Tibial artery (tissue), 4 donors: ENCODE measurements at regions not wholly inside any gene's neighbourhood (a gene's known extent, or its start where the extent isn't known, plus 50 kb on each side); places are given as distances from the start of the nearest gene placed in this dataset.
"Not testable (repeated sequence)": the region's sequence is repeated elsewhere in the genome, so short reads cannot be mapped to it uniquely, and the experiment has no call there.

Experiments
- DNase-seq, 2 donors: peaks; one replicate each; pipeline ENCODE4 v3.0.0-alpha.2; 2019
- H3K27ac ChIP-seq, 2 donors: fragments of 200-600 bp; sonication (generic) in 1 of 2; 1 replicate in 1 of 2; 2 replicates in 1 of 2; pipeline ENCODE4 v1.5.1; 2018 to 2019; ENCODE audit warnings: mild to moderate bottlenecking in 1 of 2
- H3K27me3 ChIP-seq, 2 donors: fragments of 200-600 bp; sonication (generic) in 1 of 2; one replicate each; pipeline versions ENCODE4 v1.5.1 to v1.6.0; 2016 to 2019
- H3K36me3 ChIP-seq, 3 donors: fragments of 200-600 bp; sonication (generic) in 2 of 3; one replicate each; pipeline ENCODE4 v1.5.1; 2016 to 2019; ENCODE audit warnings: mild to moderate bottlenecking in 2 of 3
- H3K4me1 ChIP-seq, 4 donors: fragments of 200-600 bp; sonication (generic) in 2 of 4; 1 replicate in 3 of 4; 2 replicates in 1 of 4; pipeline ENCODE4 v1.5.1; 2016 to 2019
- H3K4me3 ChIP-seq, 2 donors: fragments of 200-600 bp; sonication (generic) in 1 of 2; 1 replicate in 1 of 2; 2 replicates in 1 of 2; pipeline ENCODE4 v1.5.1; 2018 to 2019; ENCODE audit warnings: mild to moderate bottlenecking in 2 of 2
- H3K9me3 ChIP-seq, 3 donors: fragments of 200-600 bp; sonication (generic) in 1 of 3; one replicate each; pipeline ENCODE4 v1.5.1; 2016 to 2019
- CTCF ChIP-seq, 2 experiments: fragments of 200-600 bp in 1 of 2; fragments of 450-650 bp in 1 of 2; IDR thresholded peaks; one replicate each; pipeline ENCODE4 v1.5.1; 2017 to 2019; ENCODE audit warnings: antibody characterized with exemption in 2 of 2, mild to moderate bottlenecking in 1 of 2, moderate library complexity in 1 of 2
- intact Hi-C: fragments of 100-400 bp; cut with DNase I; formaldehyde crosslinking; loops from one replicate; pipeline ENCODE4 v1.15.0; 2023; ENCODE audit warnings: low total_unique reads

- H3K36me3 ChIP-seq = no peaks in the 10 kb centered on the region
Measured at GRCh38 chr16:17917316-17918019, 419.1 kb downstream of the NPIPA8 start.

GRCh38 chr16:17915791-17916190 lies 420.7 kb downstream of the NPIPA8 start:
- Histone ChIP-seq H3K27me3 (no peaks in the 10 kb centered on the region), H3K27ac (no peak overlapping the region), H3K36me3 (no peaks in the 10 kb centered on the region), H3K4me3 (no peak overlapping the region), H3K4me1 (no peaks in the 10 kb centered on the region), H3K9me3 (peaks cover 0 to 10% (median 7%) of the 10 kb centered on the region in 3 donors)
- no peak for DNase-seq
- intact Hi-C loops = no loop called here
- no peak for TF ChIP-seq CTCF (IDR thresholded peaks at IDR 0.05)

More at GRCh38 chr16:17917316-17918019, 419.1 kb downstream of the NPIPA8 start:
- Histone ChIP-seq H3K27ac (no peak overlapping the region), H3K4me3 (no peak overlapping the region), H3K9me3 (peaks cover 0 to 10% (median 7%) of the 10 kb centered on the region in 3 donors), H3K4me1 (no peaks in the 10 kb centered on the region), H3K27me3 (no peaks in the 10 kb centered on the region)
- no peak for DNase-seq
- no peak for TF ChIP-seq CTCF (IDR thresholded peaks at IDR 0.05)
- intact Hi-C loops = no loop called here

GRCh38 chr16:17914168-17914567 lies 422.4 kb downstream of the NPIPA8 start:
- H3K36me3 ChIP-seq = no peaks in the 10 kb centered on the region
- no peaks in the 10 kb centered on the region for H3K27me3 ChIP-seq
- no peaks in the 10 kb centered on the region for H3K4me1 ChIP-seq
- no peak overlapping the region for H3K27ac ChIP-seq
- no peak for TF ChIP-seq CTCF (IDR thresholded peaks at IDR 0.05)
- DNase-seq = no peak
- H3K9me3 ChIP-seq = peaks cover 0 to 7% (median 3%) of the 10 kb centered on the region in 3 donors
- H3K4me3 ChIP-seq = no peak overlapping the region
- intact Hi-C loops = no loop called here

- H3K4me1 ChIP-seq, H3K9me3 ChIP-seq, intact Hi-C loops: not testable (repeated sequence)
Measured at GRCh38 chr16:17911578-17911977, 425.0 kb downstream of the NPIPA8 start.

GRCh38 chr16:17906626-17907025 lies 429.9 kb downstream of the NPIPA8 start:
- DNase-seq, H3K4me3 ChIP-seq, H3K27me3 ChIP-seq, H3K4me1 ChIP-seq, H3K27ac ChIP-seq, H3K36me3 ChIP-seq, intact Hi-C loops: not testable (repeated sequence)
- peaks cover 0 to 11% (median 10%) of the 10 kb centered on the region in 3 donors for H3K9me3 ChIP-seq

More at GRCh38 chr16:17911578-17911977, 425.0 kb downstream of the NPIPA8 start:
- H3K4me3 ChIP-seq, H3K27me3 ChIP-seq, H3K36me3 ChIP-seq, DNase-seq, H3K27ac ChIP-seq: not testable (repeated sequence)

DNA sequence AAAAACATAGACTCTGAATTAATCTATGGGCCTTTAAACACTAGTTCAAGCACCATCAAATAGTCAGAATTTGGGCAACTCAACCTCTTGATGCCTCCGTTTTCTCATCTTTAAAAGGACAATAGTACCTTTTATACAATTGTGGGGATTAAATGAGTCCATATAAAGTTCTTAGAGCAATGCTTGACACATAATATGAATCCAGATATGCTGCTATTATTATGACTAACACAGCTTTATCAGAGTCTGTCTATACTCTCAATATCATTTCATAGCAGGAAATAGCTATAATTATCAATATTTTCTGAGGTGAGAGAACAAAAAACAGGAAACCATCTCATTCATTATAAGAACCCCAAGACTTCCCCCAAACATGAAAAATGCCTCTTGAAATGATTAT lies 430.5 kb upstream of the XYLT1 start:
- intact Hi-C loops = no loop called here
- no peaks in the 10 kb centered on the region for H3K36me3 ChIP-seq
- no peak overlapping the region for H3K27ac ChIP-seq
- H3K27me3 ChIP-seq = no peaks in the 10 kb centered on the region
- H3K4me1 ChIP-seq = no peaks in the 10 kb centered on the region
- TF ChIP-seq CTCF (IDR thresholded peaks at IDR 0.05) = no peak
- H3K4me3 ChIP-seq = no peak overlapping the region
- H3K9me3 ChIP-seq = peaks cover 0 to 3% (median 2%) of the 10 kb centered on the region in 3 donors
- no peak for DNase-seq
